ENCODE measurements at regions not wholly inside any gene's neighbourhood (a gene's known extent, or its start where the extent isn't known, plus 50 kb on each side); places are given as distances from the start of the nearest gene placed in this dataset.

DNA sequence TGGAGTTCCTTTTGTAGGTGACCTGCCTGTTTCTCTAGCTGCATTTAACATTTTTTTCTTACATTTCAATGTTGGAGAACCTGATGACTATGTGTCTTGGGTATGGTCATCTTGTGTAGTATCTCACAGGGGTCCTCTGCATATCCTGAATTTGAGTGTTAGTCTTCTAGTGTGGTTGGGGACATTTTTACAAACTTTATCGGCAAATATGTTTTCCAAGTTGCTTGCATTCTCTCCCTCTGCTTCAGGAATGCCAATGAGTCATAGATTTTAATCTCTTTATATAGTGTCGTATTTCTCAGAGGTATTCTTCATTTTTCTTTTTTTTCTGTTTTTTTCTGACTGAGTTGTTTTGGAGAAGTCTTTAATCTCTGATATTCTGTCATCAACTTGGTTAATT lies 684.0 kb downstream of the NCAM2 start (continued):
- TF ChIP-seq E2F1 (CRISPR knock-in tag; IDR thresholded peaks at IDR 0.05) (no peak), FOXP4 (CRISPR knock-in tag; IDR thresholded peaks at IDR 0.05) (no peak), MLX (CRISPR knock-in tag; IDR thresholded peaks at IDR 0.05) (no peak), ZNF416 (CRISPR knock-in tag; IDR thresholded peaks at IDR 0.05) (no peak)

DNA sequence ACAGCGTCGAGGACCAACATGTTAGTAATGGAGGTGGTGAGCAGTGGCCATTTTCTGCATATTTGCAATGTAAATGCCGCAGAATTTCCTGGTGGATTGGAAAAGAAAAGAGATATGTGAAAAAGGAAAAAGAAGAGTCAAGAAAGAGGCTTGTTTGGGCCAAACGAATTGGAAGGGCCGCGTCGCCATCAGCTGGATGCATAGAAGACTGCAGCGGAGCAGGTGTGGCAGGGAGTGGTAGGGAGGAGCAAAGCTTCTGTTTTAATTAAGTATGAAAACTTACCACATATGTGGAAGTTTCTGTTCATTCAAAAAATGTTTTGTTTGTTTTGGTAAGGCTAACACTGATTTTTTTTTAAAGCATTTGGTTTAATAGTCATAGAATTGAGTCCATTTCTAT lies 690.7 kb downstream of the NCAM2 start:
- TF ChIP-seq, protein P1, sequence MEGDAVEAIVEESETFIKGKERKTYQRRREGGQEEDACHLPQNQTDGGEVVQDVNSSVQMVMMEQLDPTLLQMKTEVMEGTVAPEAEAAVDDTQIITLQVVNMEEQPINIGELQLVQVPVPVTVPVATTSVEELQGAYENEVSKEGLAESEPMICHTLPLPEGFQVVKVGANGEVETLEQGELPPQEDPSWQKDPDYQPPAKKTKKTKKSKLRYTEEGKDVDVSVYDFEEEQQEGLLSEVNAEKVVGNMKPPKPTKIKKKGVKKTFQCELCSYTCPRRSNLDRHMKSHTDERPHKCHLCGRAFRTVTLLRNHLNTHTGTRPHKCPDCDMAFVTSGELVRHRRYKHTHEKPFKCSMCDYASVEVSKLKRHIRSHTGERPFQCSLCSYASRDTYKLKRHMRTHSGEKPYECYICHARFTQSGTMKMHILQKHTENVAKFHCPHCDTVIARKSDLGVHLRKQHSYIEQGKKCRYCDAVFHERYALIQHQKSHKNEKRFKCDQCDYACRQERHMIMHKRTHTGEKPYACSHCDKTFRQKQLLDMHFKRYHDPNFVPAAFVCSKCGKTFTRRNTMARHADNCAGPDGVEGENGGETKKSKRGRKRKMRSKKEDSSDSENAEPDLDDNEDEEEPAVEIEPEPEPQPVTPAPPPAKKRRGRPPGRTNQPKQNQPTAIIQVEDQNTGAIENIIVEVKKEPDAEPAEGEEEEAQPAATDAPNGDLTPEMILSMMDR (IDR thresholded peaks at IDR 0.05) = 0 out of 2 replicates have a peak, but pooled peaks have one; percentile 32
- no peak for TF ChIP-seq SMAD4 (CRISPR knock-in tag; IDR thresholded peaks at IDR 0.05)
- peaks cover 9% of the 10 kb centered on the region for H3K4me1 Mint-ChIP-seq
- H3K36me3 Mint-ChIP-seq = no peaks in the 10 kb centered on the region
- no peaks in the 10 kb centered on the region for H3K9me3 Mint-ChIP-seq
- H3K4me3 Mint-ChIP-seq = no peak overlapping the region
- POLR2A ChIA-PET = interaction anchor here (0.9 kb wide), 1 partner anchor 107 kb away, joined by 3 read pairs; no protein-coding TSS in a partner anchor
- H3K27ac Mint-ChIP-seq = no peak overlapping the region
- CTCF ChIA-PET = interaction anchor here (1.0 kb wide), 1 partner anchor 439 kb away, joined by 3 read pairs; no protein-coding TSS in a partner anchor
- DNase-seq (ENCODE audit: low spot score) = peak; percentile 61
- no peaks in the 10 kb centered on the region for H3K27me3 Mint-ChIP-seq (ENCODE audit: low read depth)
- peak; percentile 96 for ATAC-seq

GRCh38 chr21:21690068-21690665 lies 692.0 kb downstream of the NCAM2 start:
- Mint-ChIP-seq H3K27ac (no peak overlapping the region), H3K27me3 (ENCODE audit: low read depth) (no peaks in the 10 kb centered on the region)
- CTCF ChIA-PET = interaction anchor here (1.1 kb wide), 1 partner anchor 458 kb away, joined by 3 read pairs; no protein-coding TSS in a partner anchor
- TF ChIP-seq ETV6 (CRISPR knock-in tag; IDR thresholded peaks at IDR 0.05) = no peak
- TF ChIP-seq, protein P2, sequence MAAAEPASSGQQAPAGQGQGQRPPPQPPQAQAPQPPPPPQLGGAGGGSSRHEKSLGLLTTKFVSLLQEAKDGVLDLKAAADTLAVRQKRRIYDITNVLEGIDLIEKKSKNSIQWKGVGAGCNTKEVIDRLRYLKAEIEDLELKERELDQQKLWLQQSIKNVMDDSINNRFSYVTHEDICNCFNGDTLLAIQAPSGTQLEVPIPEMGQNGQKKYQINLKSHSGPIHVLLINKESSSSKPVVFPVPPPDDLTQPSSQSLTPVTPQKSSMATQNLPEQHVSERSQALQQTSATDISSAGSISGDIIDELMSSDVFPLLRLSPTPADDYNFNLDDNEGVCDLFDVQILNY (CRISPR knock-in tag; IDR thresholded peaks at IDR 0.05) = no peak
- TF ChIP-seq ATF1 (CRISPR knock-in tag; IDR thresholded peaks at IDR 0.05) = no peak
- no peak for TF ChIP-seq USF1 (CRISPR knock-in tag; IDR thresholded peaks at IDR 0.05)
- TF ChIP-seq OVOL2 (CRISPR knock-in tag; IDR thresholded peaks at IDR 0.05; ENCODE audit: borderline replicate concordance) = no peak
- no peak for TF ChIP-seq FOXJ3 (CRISPR knock-in tag; IDR thresholded peaks at IDR 0.05; ENCODE audit: borderline replicate concordance)
- TF ChIP-seq, protein P3, sequence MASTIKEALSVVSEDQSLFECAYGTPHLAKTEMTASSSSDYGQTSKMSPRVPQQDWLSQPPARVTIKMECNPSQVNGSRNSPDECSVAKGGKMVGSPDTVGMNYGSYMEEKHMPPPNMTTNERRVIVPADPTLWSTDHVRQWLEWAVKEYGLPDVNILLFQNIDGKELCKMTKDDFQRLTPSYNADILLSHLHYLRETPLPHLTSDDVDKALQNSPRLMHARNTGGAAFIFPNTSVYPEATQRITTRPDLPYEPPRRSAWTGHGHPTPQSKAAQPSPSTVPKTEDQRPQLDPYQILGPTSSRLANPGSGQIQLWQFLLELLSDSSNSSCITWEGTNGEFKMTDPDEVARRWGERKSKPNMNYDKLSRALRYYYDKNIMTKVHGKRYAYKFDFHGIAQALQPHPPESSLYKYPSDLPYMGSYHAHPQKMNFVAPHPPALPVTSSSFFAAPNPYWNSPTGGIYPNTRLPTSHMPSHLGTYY (CRISPR knock-in tag; IDR thresholded peaks at IDR 0.05) = no peak
- no peak for TF ChIP-seq PRDM15 (CRISPR knock-in tag; IDR thresholded peaks at IDR 0.05)
- no peak for TF ChIP-seq ZNF317 (CRISPR knock-in tag; IDR thresholded peaks at IDR 0.05; ENCODE audit: borderline replicate concordance, low read depth)
- TF ChIP-seq ZNF281 (CRISPR knock-in tag; IDR thresholded peaks at IDR 0.05) = no peak
- TF ChIP-seq TEAD4 (CRISPR knock-in tag; IDR thresholded peaks at IDR 0.05) = no peak

More at GRCh38 chr21:21690068-21690665, 692.0 kb downstream of the NCAM2 start:
- ATAC-seq (no peak), DNase-seq (ENCODE audit: low spot score) (no peak)
- Mint-ChIP-seq H3K4me1 (peaks cover 9% of the 10 kb centered on the region), H3K9me3 (no peaks in the 10 kb centered on the region), H3K4me3 (no peak overlapping the region), H3K36me3 (no peaks in the 10 kb centered on the region)
- POLR2A ChIA-PET = no interaction called here

Measured in WTC11 (cell line).